Amygdala (tissue), 56 donors: ENCODE measurements at regions not wholly inside any gene's neighbourhood (a gene's known extent, or its start where the extent isn't known, plus 50 kb on each side); places are given as distances from the start of the nearest gene placed in this dataset.
A peak's percentile ranks its signal among the peaks of the same experiment; 100 is the strongest.

Experiments used
- DNase-seq, 56 donors: peaks; one replicate each; lab custom pipeline; 2025; lab: John Stamatoyannopoulos, UW

- no peak for DNase-seq
Observed at GRCh38 chr4:171759274-171759673, 53.9 kb upstream of the GALNTL6 start.

- no peak for DNase-seq
Observed at GRCh38 chr4:171751538-171751937, 61.7 kb upstream of the GALNTL6 start.

DNA sequence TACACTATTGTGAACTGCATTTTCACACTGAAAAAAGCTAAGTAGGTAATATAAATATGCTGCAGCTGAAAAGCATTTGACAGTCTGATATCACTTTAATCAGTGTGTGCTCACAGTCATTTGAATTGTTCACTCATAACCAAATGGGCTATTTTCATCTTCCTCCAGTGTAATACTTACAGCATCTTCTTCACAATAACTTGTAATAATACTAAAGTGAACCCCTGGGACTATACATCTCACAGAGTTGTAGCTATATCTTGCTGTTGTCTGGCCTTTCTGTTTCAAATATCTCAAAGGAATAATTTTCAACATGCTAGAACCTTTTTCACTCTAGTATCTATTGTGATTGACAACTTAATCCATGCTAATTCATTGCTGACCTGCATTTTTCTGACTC, 66.8 kb upstream of the GALNTL6 start:
- DNase-seq: no peak

- DNase-seq: no peak
Observed at GRCh38 chr4:171742436-171742835, 70.8 kb upstream of the GALNTL6 start.

- no peak for DNase-seq
Observed at GRCh38 chr4:171727185-171727584, 86.0 kb upstream of the GALNTL6 start.

GRCh38 chr4:171721937-171722336, 91.3 kb upstream of the GALNTL6 start:
- DNase-seq: no peak

DNA sequence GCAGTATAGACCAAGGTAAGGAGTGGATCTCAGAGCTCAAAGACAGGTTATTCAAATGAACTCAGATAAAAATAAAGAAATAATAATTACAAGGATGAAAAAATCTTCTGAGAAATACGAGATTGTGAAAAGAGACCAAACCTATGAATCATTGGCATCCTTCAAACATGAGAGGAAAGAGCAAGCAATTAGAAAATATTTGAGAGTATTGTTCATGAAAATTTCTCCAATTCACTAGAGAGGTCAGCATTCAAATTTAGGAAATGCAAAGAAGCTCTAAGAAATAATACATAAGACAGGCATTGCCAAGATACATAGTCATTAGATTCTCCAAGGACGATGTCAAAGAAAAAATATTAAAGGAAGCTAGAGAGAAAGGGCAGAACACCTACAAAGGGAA, 93.5 kb upstream of the GALNTL6 start:
- DNase-seq: no peak

DNA sequence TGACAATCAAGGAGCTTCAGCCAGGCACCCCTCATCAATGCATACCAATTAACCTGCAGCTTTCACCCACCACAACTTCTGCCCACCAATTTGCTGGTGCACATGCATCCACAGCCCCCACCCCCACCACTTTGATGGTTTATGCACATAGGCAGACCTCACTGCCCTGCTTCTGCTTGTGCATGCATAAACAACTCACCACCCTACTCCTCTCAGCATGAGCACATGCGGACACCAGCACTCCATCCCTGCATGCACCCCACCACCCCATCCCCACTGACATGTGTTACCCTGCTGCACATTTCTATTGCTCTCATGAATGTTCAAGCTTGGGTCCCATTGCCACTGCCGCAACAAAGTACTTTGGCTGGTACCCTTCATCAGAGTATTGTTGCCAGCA, 94.5 kb upstream of the GALNTL6 start:
- DNase-seq: no peak

DNA sequence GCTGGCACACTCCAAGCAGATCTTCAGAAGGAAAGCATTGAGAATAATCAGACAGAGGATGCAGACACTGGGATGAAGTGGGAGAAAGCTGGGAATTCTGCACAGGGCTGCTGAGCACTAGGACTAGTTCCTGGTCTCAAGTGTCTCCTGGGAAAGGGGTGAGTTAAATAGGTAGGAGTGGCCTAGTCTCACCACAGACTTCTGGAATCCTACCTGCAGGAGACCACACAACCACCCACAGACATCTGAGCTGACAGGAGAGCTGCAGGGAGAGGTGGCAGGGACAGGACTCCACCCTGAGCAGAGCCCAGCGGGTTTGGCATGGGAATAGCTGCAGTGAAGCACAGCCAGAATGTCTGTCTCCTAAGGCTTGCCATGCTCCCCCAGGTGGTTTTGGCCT, 95.1 kb upstream of the GALNTL6 start:
- DNase-seq: no peak

- no peak for DNase-seq
Observed at GRCh38 chr4:171717231-171717741, 95.9 kb upstream of the GALNTL6 start.

GRCh38 chr4:171715973-171716372, 97.2 kb upstream of the GALNTL6 start:
- DNase-seq: no peak

- no peak for DNase-seq
Observed at GRCh38 chr4:171714791-171715454, 98.3 kb upstream of the GALNTL6 start.

GRCh38 chr4:171710743-171711142, 102.5 kb upstream of the GALNTL6 start:
- DNase-seq: no peak

- DNase-seq: no peak
Observed at GRCh38 chr4:171676555-171677215, 136.5 kb upstream of the GALNTL6 start.

- no peak for DNase-seq
Observed at GRCh38 chr4:171674781-171675180, 138.4 kb upstream of the GALNTL6 start.

GRCh38 chr4:171668403-171668802, 144.8 kb upstream of the GALNTL6 start:
- no peak for DNase-seq

GRCh38 chr4:171667906-171668305, 145.3 kb upstream of the GALNTL6 start:
- DNase-seq: no peak

DNA sequence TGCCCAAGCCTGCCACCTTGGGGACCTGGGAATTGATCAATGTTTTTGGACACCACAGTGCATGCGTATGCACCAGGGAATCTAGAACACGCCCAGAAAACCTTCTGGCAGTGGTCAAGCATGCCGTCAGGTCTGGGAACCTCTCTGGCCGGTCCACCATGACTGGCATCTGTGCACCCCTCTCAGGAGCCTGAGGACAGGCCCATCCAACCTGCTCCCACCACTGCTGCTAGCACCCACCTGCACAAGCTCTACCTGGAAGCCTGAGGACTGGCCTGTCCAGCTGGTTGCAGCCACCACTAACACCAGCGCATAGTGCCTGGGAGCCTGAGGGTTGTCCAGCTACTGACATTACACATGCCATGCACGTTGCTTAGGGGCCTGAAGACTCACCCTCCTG, 162.1 kb upstream of the GALNTL6 start:
- no peak for DNase-seq

DNA sequence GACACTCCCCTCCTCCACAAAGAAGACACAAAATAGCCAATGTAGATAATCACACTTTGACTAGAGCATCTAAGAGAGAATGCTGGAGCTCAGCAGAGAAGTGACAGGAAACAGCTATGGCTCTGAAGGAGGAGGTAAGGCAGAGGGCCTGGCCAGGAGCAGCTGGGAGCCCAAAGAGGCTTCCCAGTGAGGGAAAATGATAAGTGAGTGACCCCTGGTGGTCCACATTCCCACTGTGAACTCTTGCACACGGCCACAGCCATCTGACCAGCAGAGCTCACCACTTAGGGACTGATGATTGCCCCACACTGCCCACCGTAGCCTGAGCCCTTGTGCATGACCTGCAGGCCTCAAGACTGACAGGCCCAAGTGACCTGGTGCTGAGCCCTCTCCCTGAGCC, 162.7 kb upstream of the GALNTL6 start:
- DNase-seq: no peak

GRCh38 chr4:171648926-171649325, 164.3 kb upstream of the GALNTL6 start:
- no peak for DNase-seq

- DNase-seq: no peak
Observed at GRCh38 chr4:171646984-171647383, 166.2 kb upstream of the GALNTL6 start.

DNA sequence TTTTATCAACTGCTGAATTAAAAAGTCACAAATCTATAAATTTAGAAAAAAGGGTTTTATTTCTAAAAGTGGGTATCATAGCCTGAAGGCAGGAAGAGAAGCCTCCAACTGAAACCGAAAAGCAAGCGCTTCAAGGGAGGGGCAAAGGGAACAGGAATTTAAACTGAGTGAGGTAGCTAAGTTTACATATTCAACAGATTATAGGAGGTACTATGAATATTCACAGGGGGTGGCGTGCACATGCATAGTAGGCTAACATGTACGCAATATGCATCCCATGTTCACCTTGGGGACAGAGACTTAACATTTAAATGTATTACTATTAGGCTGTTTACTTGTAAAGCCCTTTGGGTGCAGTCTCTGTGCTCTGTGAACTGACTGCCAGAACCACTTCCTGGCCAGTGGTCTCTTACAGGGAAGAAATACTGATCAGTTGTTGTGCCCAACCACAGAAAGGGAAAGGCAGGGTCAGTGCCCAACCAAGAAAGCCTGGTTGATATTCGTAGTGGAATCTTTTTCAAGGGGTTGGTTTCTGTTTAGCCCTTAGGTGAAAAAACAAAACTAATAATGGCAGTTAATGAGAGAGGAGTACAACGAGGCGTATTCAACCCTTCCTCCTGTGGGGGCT, 168.7 kb upstream of the GALNTL6 start:
- DNase-seq: peak in 1 of 56 donors; percentile 5
